Mucosa of stomach (tissue), 1 donor: ENCODE measurements at regions not wholly inside any gene's neighbourhood (a gene's known extent, or its start where the extent isn't known, plus 50 kb on each side); places are given as distances from the start of the nearest gene placed in this dataset.

Experiments
- H3K27me3 ChIP-seq: one replicate; pipeline ENCODE4 v1.7.0; 2013; ENCODE audit warnings: mild to moderate bottlenecking, low read length; ENCODE audit not compliant: control insufficient read depth, insufficient read depth
- H3K36me3 ChIP-seq: one replicate; pipeline ENCODE4 v1.7.0; 2013; ENCODE audit warnings: low read length; ENCODE audit not compliant: control insufficient read depth, insufficient read depth
- H3K4me1 ChIP-seq: one replicate; pipeline ENCODE4 v1.7.0; 2013; ENCODE audit warnings: mild to moderate bottlenecking, low read length; ENCODE audit not compliant: control insufficient read depth, insufficient read depth
- H3K4me3 ChIP-seq: one replicate; pipeline ENCODE4 v1.7.0; 2013; ENCODE audit warnings: low read length
- H3K9ac ChIP-seq: one replicate; pipeline ENCODE4 v1.7.0; 2013; ENCODE audit warnings: mild to moderate bottlenecking, low read length, moderate library complexity
- H3K9me3 ChIP-seq: one replicate; pipeline ENCODE4 v1.7.0; 2013; ENCODE audit warnings: mild to moderate bottlenecking, low read length, moderate library complexity; ENCODE audit not compliant: control insufficient read depth
- donor health status: Pancreatic carcinoma.

DNA sequence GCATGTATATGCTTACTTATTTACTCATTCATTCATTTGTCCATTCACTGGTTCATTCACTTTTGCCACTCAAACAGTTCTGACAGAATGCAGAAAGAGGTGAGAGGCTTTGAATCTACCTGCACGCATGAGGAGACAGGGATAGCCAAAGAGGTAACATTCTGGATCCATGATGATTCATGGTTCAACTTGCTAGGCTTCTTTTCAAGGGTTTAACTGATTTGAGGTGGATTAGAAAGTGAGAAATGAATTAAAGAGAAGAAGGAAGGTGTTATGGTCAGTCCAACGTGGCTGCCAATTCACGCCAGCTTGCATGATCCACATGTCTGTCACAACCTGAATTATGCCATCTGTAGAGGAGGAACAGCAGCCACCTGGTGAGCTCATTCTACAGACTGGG lies 260.6 kb downstream of the ARRDC4 start:
- Histone ChIP-seq H3K36me3 (no peaks in the 10 kb centered on the region), H3K9me3 (no peaks in the 10 kb centered on the region), H3K9ac (no peak overlapping the region)

DNA sequence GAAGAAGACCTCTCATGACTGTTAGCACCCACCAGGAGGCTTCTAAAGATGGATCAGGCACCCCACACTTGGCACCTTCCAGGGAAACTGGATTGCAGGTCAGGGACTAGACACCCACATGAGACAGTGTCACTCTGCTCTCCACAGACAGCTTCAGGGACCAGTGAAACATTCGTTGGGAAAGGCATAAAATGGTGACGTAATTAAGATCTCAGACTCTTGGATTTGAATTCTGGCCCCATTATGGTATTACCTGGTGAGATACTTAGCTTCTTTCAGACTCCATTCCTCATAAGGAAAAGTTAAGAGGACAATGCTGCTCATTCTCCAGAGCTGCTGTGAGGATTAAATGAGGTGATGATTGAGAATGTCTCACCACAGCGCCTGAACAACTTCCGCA lies 261.1 kb downstream of the ARRDC4 start:
- Histone ChIP-seq H3K36me3 (no peaks in the 10 kb centered on the region), H3K9ac (no peak overlapping the region), H3K4me3 (no peak overlapping the region), H3K27me3 (no peaks in the 10 kb centered on the region), H3K9me3 (no peaks in the 10 kb centered on the region), H3K4me1 (no peaks in the 10 kb centered on the region)

More for the DNA sequence above, 260.6 kb downstream of the ARRDC4 start:
- Histone ChIP-seq H3K4me1 (no peaks in the 10 kb centered on the region), H3K27me3 (no peaks in the 10 kb centered on the region), H3K4me3 (no peak overlapping the region)

DNA sequence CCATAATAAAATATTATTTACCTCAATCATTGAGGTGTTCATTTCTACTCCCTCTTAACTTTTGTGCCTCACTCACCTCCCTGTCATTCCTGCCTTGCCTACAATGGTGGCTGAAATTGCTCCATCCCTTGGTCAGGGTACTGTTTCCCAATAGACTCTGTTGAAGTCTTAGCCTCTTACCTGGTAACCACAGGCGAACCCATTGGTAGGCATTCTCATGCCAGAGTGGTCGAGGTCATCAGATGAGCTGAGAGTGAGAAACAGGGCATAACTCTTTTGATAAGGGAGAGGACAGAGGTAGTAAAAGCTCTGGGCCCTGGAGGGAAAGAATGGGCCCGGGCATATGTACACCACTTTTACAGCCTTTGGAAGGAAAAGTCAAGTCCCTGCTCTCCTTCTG lies 265.6 kb downstream of the ARRDC4 start:
- no peaks in the 10 kb centered on the region for H3K9me3 ChIP-seq
- H3K9ac ChIP-seq, result no peak overlapping the region
- H3K36me3 ChIP-seq, result no peaks in the 10 kb centered on the region
- H3K4me1 ChIP-seq, result no peaks in the 10 kb centered on the region
- no peaks in the 10 kb centered on the region for H3K27me3 ChIP-seq
- H3K4me3 ChIP-seq, result no peak overlapping the region

DNA sequence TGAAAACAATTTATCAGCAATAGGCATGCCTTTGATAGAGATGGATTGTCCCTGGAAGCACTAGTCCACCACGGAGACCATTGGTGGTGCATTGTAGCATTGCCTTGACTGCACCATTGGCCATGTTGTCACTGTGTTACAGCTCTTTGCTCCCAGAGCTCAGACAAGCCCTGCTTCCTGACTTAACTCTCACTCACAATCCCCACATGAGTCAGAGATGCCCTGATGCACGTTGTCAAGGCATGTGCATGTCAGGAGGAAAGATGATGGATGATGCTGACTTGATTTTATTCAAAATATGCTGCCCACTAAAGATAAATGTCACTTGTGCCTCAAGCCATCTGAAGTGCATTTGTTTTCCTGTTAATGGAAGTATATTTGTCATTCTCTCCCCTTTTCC lies 266.1 kb downstream of the ARRDC4 start:
- Histone ChIP-seq H3K27me3 (no peaks in the 10 kb centered on the region), H3K9me3 (no peaks in the 10 kb centered on the region), H3K36me3 (no peaks in the 10 kb centered on the region)

GRCh38 chr15:98228846-98229245 lies 268.3 kb downstream of the ARRDC4 start:
- Histone ChIP-seq H3K36me3 (no peaks in the 10 kb centered on the region), H3K9ac (no peak overlapping the region), H3K27me3 (no peaks in the 10 kb centered on the region), H3K4me1 (no peaks in the 10 kb centered on the region), H3K4me3 (no peak overlapping the region), H3K9me3 (no peaks in the 10 kb centered on the region)

More for the DNA sequence above, 266.1 kb downstream of the ARRDC4 start:
- H3K4me3 ChIP-seq, result no peak overlapping the region
- H3K9ac ChIP-seq, result no peak overlapping the region
- no peaks in the 10 kb centered on the region for H3K4me1 ChIP-seq

DNA sequence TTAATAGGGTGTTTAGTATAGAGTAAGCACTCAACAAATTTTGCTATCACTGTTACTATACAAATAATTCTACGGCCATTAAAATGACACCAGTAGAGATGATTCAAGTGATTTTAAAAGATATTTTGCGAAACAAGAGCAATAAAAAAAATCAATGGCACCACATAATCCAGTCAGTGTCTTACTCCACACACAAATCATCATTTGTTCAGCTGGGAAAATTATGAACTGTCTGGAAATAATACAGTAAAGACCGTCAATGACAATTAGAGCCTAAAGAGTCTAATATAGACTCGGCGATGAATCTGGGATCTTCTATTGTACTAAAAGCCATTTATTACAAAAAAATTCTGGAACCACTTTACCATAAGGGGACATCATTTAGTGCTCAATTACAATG lies 270.5 kb downstream of the ARRDC4 start:
- Histone ChIP-seq H3K27me3 (no peaks in the 10 kb centered on the region), H3K4me3 (no peak overlapping the region), H3K36me3 (no peaks in the 10 kb centered on the region), H3K9ac (no peak overlapping the region), H3K9me3 (no peaks in the 10 kb centered on the region), H3K4me1 (no peaks in the 10 kb centered on the region)

DNA sequence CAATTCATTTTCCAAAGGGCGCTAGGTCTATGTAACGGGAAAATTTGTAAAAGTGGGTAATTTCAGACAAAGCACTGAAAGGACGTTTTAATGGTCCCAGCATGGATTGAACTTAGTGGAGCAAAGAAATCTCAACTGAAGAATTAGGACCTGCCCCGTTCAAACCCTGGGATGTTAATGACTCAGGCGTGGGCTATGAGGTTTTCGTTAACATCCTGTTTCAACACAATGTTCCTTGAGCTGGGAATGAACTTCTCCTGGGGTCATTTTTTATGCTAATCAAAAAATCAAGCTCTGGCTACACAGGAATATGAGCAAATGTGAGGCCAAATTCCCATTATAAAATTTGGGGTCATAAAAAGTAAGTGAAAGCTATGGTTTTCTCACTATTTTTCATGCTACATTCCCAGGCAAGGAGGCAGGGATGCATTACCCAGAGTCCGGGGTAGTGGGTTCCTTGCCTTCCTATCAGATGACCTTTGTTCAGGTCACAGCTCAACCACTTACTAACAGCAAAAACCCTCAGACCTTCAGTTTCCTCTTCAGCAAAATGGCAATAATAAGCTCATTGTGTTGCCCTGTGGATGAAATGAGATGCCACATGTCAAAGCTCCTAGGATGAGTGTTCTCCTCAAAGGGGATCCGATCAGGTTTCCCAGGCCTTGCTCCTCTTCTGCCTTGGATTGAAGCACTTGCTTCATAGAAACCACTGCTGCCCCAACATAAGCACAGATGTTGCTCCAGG lies 271.4 kb downstream of the ARRDC4 start:
- Histone ChIP-seq H3K9me3 (no peaks in the 10 kb centered on the region), H3K27me3 (no peaks in the 10 kb centered on the region), H3K9ac (no peak overlapping the region), H3K4me3 (no peak overlapping the region), H3K4me1 (no peaks in the 10 kb centered on the region), H3K36me3 (no peaks in the 10 kb centered on the region)

DNA sequence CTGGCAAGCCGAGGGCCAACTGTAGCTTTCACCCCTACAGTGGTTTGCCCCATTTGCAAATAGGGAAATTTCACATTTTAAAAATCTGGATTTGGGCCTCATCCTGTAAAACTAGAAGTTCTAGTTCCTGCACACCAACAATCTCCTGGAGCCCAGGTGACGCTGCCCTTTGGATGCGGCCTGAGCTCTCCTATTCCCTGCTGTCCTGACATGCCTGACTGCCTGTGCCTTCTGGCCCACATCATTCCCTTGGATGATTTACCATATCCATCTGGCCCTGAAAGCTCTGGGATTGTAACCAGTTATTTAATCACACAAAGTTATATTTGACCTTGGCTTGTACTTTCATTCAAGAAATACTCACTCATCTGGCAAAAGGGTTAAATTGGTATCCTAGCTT lies 272.3 kb downstream of the ARRDC4 start:
- Histone ChIP-seq H3K4me1 (no peaks in the 10 kb centered on the region), H3K27me3 (no peaks in the 10 kb centered on the region), H3K9ac (no peak overlapping the region), H3K4me3 (no peak overlapping the region), H3K9me3 (no peaks in the 10 kb centered on the region), H3K36me3 (no peaks in the 10 kb centered on the region)

GRCh38 chr15:98233873-98234272 lies 273.4 kb downstream of the ARRDC4 start:
- no peaks in the 10 kb centered on the region for H3K27me3 ChIP-seq
- no peaks in the 10 kb centered on the region for H3K9me3 ChIP-seq
- H3K4me3 ChIP-seq, result no peak overlapping the region
- H3K9ac ChIP-seq, result no peak overlapping the region
- no peaks in the 10 kb centered on the region for H3K4me1 ChIP-seq
- no peaks in the 10 kb centered on the region for H3K36me3 ChIP-seq

DNA sequence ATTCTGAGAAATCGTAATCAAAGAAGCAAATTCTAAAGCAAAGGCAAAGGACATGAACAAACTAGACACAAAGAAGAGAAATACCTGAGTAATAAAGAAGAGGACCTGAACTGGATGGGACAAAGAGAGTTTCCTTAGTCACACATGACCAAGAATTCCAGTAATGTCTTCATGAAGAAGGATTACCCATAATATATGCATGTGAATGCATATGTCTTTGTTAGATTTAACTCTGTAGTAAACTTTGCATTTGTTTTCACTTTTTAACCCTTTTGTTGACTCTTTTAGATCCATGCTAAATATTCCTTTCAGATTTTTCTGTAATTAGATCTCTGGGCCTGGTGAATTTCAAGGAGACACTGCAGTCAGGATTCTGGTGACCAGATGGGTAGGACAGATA lies 279.8 kb downstream of the ARRDC4 start:
- no peaks in the 10 kb centered on the region for H3K36me3 ChIP-seq
- no peaks in the 10 kb centered on the region for H3K9me3 ChIP-seq
- H3K4me3 ChIP-seq, result no peak overlapping the region
- H3K4me1 ChIP-seq, result no peaks in the 10 kb centered on the region
- no peak overlapping the region for H3K9ac ChIP-seq
- H3K27me3 ChIP-seq, result no peaks in the 10 kb centered on the region

DNA sequence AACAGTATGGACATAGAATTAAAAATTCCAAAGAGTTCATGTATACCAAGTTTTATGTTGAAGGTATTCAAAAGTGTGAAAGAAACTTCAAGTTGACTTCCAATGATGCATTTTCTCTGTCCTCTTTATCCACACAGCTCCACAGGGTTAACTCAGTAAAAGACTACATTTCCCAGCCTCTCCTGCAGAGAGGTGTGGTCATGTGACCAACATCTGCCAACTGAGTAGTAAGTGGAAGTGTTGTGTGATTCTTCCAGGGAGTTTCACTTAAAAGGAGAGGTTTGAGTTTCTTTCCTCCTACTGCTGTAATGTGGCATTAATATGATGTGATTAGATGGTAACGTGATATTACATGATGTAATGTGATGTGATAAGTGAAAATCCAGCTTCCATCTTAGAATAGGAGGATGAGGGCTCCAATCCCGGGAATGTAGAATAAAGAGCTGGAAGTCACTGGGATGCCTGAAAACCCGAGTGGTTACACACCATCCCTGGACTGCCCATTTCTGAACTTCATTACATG lies 280.6 kb downstream of the ARRDC4 start:
- Histone ChIP-seq H3K36me3 (no peaks in the 10 kb centered on the region), H3K27me3 (no peaks in the 10 kb centered on the region), H3K9me3 (no peaks in the 10 kb centered on the region), H3K4me1 (no peaks in the 10 kb centered on the region), H3K4me3 (no peak overlapping the region), H3K9ac (no peak overlapping the region)

DNA sequence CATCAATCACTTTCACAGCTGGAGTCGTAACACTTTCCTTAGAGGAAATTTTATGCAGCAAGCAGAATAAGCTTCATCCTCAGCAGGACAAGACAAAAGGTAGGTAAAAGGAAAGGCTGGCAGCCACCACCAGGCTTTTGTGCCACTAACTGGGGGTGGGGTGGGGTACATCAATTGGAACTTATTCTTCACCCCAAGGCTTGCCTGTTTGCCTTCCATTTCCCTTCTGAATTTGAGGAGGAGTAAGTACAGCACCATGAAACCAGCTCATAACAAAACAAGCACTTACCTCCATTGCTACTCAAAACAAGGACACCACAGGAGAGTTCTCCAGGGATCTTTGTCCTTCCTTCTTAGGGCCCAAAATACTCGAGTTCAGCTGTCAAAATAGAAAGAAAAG lies 296.8 kb downstream of the ARRDC4 start:
- H3K9ac ChIP-seq, result no peak overlapping the region
- H3K27me3 ChIP-seq, result no peaks in the 10 kb centered on the region
- H3K4me1 ChIP-seq, result no peaks in the 10 kb centered on the region
- no peaks in the 10 kb centered on the region for H3K36me3 ChIP-seq
- H3K9me3 ChIP-seq, result no peaks in the 10 kb centered on the region
- no peak overlapping the region for H3K4me3 ChIP-seq

DNA sequence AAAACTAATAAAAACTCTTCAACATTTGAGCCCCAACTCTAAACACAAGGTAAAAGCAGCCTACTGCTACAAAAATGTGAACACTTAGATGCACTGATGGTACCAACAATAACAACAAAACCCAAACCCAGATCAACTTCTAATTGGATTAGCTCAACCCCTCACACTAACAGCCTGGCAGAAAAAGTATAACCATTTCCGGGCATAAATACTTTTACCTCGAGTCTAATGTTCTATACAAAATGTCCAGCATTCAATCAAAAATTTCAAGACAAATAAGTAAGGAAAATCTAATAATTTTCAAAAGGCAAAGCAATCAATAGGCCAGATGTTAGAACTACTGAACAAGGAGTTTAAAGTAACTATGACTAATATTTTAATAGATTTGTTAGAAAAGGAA lies 303.3 kb downstream of the ARRDC4 start:
- Histone ChIP-seq H3K27me3 (no peaks in the 10 kb centered on the region), H3K4me1 (no peaks in the 10 kb centered on the region), H3K36me3 (no peaks in the 10 kb centered on the region), H3K9me3 (no peaks in the 10 kb centered on the region), H3K9ac (no peak overlapping the region), H3K4me3 (no peak overlapping the region)
